ENCODE measurements at regions not wholly inside any gene's neighbourhood (a gene's known extent, or its start where the extent isn't known, plus 50 kb on each side); places are given as distances from the start of the nearest gene placed in this dataset.

DNA sequence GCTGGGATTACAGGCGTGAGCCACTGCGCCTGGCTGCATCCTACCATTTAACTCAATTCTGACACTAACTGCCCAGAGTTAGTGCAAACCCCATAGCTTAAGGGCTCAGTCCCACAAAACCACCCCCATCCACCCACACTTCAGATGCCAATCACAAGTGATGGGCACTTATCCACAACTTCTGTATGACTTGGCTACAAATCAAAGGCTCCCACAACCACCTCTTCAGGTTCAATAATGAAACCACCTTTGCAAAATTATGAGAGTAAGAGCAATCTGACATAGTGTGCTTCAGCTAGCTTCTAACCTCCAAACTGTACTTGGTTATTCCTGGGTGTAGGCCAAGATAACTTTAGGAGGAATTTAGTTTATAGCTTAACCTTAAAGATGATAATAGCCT is 51.3 kb upstream of the SLC35F5 start:
- no peak overlapping the region for H2BK12ac ChIP-seq (ENCODE audit: low read length)
- peaks cover 4 to 5% of the 10 kb centered on the region in 2 experiments for H3K4me1 ChIP-seq (ENCODE audit: control insufficient read depth in 1 of 2, insufficient read depth in 2 of 2, low read length in 2 of 2)
- H4K91ac ChIP-seq (ENCODE audit: low read depth, low read length), result no peak overlapping the region
- no peak overlapping the region for H4K12ac ChIP-seq (ENCODE audit: low read depth, low read length)
- H3K9me3 ChIP-seq (ENCODE audit: insufficient read depth, low read depth, low read length), result no peaks in the 10 kb centered on the region
- no peak overlapping the region for H2BK120ac ChIP-seq (ENCODE audit: insufficient read depth, low read length, poor library complexity)
- no peaks in the 10 kb centered on the region for H3K79me2 ChIP-seq (ENCODE audit: control insufficient read depth, insufficient read depth, low read length, poor library complexity)
- no peak overlapping the region for H3K27ac ChIP-seq (ENCODE audit: low read depth, low read length)
- no peak overlapping the region for H3K18ac ChIP-seq (ENCODE audit: low read length)
- H3K4me2 ChIP-seq (ENCODE audit: low read length), result no peak overlapping the region
- H3K23ac ChIP-seq (ENCODE audit: low read length), result no peak overlapping the region
- WGBS (ENCODE audit: extremely low coverage, insufficient coverage, insufficient read length), result no CpG with 5 or more reads among the region's 2 CpGs
- no peak overlapping the region for H4K8ac ChIP-seq (ENCODE audit: low read depth, low read length)
- H3K79me1 ChIP-seq (ENCODE audit: low read length), result peaks cover 2% of the 10 kb centered on the region
- no peak overlapping the region for H3K4ac ChIP-seq (ENCODE audit: low read depth, low read length)
- no peak overlapping the region for H3K4me3 ChIP-seq (ENCODE audit: low read depth, low read length)
- H2BK5ac ChIP-seq (ENCODE audit: low read depth, low read length, poor library complexity), result no peak overlapping the region
- DNase-seq, result no peak
- H3K14ac ChIP-seq (ENCODE audit: low read length), result no peak overlapping the region
- H3K36me3 ChIP-seq (ENCODE audit: control insufficient read depth in 1 of 2, insufficient read depth in 2 of 2, low read length in 2 of 2), result no peaks in the 10 kb centered on the region
- no peaks in the 10 kb centered on the region for H3K27me3 ChIP-seq (ENCODE audit: insufficient read depth, low read length)
- H2AFZ ChIP-seq (ENCODE audit: insufficient read depth, low read length, poor library complexity), result no peak overlapping the region
- H3K9ac ChIP-seq (ENCODE audit: low read length), result no peak overlapping the region
- no peak overlapping the region for H2AK5ac ChIP-seq (ENCODE audit: low read length)

DNA sequence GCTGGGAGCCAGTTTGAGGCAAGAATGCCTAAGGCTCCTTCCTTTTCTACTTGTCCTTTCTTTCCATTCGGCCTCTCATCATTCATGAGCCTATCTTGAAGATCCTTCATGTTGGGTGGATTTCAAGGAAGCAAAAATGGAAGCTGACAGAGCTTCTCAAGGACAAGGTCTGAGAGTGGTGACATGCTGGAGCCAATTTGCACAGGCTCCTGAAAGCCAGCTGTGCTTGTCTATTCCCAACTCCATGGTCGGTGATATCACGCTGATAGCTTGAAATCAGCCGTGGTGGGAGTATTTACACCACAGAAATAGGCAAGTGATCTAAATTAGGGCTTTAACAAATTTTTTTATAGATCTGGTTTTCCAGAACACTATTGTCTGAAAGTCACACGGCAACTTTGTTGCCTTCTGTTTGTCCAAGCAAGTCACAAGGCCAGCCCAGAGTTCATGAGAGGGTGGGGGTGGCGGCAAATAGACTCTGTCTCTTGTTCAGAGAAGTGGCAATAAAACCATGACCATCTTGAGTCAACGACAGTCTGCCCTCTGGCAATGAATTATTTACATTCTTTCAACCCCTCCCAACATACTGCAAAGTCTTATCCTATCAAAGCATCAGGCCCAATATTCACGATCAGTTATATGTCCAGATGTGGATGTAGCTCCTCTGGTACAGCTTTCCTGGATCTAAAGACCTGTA is 49.9 kb upstream of the SLC35F5 start:
- no CpG with 5 or more reads among the region's 8 CpGs for WGBS (ENCODE audit: extremely low coverage, insufficient coverage, insufficient read length)
- Histone ChIP-seq H3K27me3 (ENCODE audit: insufficient read depth, low read length) (no peaks in the 10 kb centered on the region), H3K79me1 (ENCODE audit: low read length) (peaks cover 2% of the 10 kb centered on the region), H2AK5ac (ENCODE audit: low read length) (no peak overlapping the region), H3K9ac (ENCODE audit: low read length) (no peak overlapping the region), H3K36me3 (ENCODE audit: control insufficient read depth in 1 of 2, insufficient read depth in 2 of 2, low read length in 2 of 2) (no peaks in the 10 kb centered on the region), H2BK120ac (ENCODE audit: insufficient read depth, low read length, poor library complexity) (peak overlapping the region; percentile 25), H3K4me1 (ENCODE audit: control insufficient read depth in 1 of 2, insufficient read depth in 2 of 2, low read length in 2 of 2) (peaks cover 4 to 5% of the 10 kb centered on the region in 2 experiments), H3K27ac (ENCODE audit: low read depth, low read length) (no peak overlapping the region), H3K18ac (ENCODE audit: low read length) (no peak overlapping the region), H3K4ac (ENCODE audit: low read depth, low read length) (no peak overlapping the region), H3K9me3 (ENCODE audit: insufficient read depth, low read depth, low read length) (no peaks in the 10 kb centered on the region), H3K23ac (ENCODE audit: low read length) (no peak overlapping the region), H2BK5ac (ENCODE audit: low read depth, low read length, poor library complexity) (no peak overlapping the region), H2BK12ac (ENCODE audit: low read length) (peak overlapping the region; percentile 17), H2AFZ (ENCODE audit: insufficient read depth, low read length, poor library complexity) (no peak overlapping the region), H4K12ac (ENCODE audit: low read depth, low read length) (no peak overlapping the region), H3K79me2 (ENCODE audit: control insufficient read depth, insufficient read depth, low read length, poor library complexity) (no peaks in the 10 kb centered on the region), H4K91ac (ENCODE audit: low read depth, low read length) (peak overlapping the region; percentile 28), H3K14ac (ENCODE audit: low read length) (peak overlapping the region; percentile 56), H3K4me2 (ENCODE audit: low read length) (peak overlapping the region; percentile 4), H3K4me3 (ENCODE audit: low read depth, low read length) (no peak overlapping the region), H4K8ac (ENCODE audit: low read depth, low read length) (no peak overlapping the region)
- DNase-seq, result peak; percentile 34 to 89

All from trophoblast cell (in vitro differentiated cells and primary cell).